ENCODE measurements at regions not wholly inside any gene's neighbourhood (a gene's known extent, or its start where the extent isn't known, plus 50 kb on each side); places are given as distances from the start of the nearest gene placed in this dataset.

DNA sequence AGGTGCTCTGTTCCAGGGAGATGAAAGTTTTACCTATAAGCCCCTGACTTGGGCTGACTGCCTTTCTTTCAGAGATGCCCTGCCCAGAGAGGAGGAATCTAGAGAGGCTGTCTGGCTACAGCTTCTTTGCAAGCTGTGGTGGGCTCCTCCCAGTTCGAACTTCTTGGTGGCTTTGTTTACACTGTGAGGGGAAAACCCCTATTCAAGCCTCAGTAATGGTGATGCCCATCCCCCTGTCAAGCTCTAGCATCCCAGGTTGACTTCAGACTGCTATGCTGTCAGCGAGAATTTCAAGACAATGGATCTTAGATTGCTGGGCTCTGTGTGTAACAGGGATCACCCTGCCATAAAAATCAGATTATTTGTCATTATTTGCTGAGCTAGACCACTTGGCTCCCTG, 377.6 kb downstream of the FLRT2 start:
- TF ChIP-seq, protein P1, sequence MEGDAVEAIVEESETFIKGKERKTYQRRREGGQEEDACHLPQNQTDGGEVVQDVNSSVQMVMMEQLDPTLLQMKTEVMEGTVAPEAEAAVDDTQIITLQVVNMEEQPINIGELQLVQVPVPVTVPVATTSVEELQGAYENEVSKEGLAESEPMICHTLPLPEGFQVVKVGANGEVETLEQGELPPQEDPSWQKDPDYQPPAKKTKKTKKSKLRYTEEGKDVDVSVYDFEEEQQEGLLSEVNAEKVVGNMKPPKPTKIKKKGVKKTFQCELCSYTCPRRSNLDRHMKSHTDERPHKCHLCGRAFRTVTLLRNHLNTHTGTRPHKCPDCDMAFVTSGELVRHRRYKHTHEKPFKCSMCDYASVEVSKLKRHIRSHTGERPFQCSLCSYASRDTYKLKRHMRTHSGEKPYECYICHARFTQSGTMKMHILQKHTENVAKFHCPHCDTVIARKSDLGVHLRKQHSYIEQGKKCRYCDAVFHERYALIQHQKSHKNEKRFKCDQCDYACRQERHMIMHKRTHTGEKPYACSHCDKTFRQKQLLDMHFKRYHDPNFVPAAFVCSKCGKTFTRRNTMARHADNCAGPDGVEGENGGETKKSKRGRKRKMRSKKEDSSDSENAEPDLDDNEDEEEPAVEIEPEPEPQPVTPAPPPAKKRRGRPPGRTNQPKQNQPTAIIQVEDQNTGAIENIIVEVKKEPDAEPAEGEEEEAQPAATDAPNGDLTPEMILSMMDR (IDR thresholded peaks at IDR 0.05; ENCODE audit: unreplicated experiment): no peak
- no peaks in the 10 kb centered on the region for H3K27me3 Mint-ChIP-seq
- H3K4me1 Mint-ChIP-seq (ENCODE audit: low read depth): no peaks in the 10 kb centered on the region
- DNase-seq (ENCODE audit: low spot score, unreplicated experiment): no peak
- H3K9me3 Mint-ChIP-seq (ENCODE audit: low read depth): peaks cover 5% of the 10 kb centered on the region
- H3K27ac Mint-ChIP-seq: no peak overlapping the region
- no peaks in the 10 kb centered on the region for H3K36me3 Mint-ChIP-seq (ENCODE audit: insufficient read depth)
- no peak overlapping the region for H3K4me3 Mint-ChIP-seq (ENCODE audit: low read depth)

DNA sequence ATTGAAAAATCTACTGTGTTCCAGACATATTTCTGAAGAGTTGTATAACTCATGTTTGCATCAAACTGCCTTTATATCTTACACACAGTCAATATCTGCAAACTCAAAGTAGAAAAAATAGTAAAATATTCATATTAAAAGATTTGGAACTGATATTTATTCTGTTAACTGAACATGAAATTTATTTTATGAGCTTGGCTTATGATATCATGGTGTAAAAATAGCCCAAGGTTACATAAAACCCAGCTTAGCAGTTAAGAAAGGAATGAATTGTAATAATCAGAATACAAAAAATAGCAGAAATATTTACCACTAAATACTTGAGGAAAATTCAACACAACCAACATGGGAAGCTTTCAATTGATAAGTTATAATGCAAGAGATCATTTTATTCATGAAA, 367.9 kb downstream of the FLRT2 start:
- no peaks in the 10 kb centered on the region for H3K27me3 Mint-ChIP-seq
- no peak overlapping the region for H3K4me3 Mint-ChIP-seq (ENCODE audit: low read depth)
- no peak for DNase-seq (ENCODE audit: low spot score, unreplicated experiment)
- no peaks in the 10 kb centered on the region for H3K36me3 Mint-ChIP-seq (ENCODE audit: insufficient read depth)
- no peaks in the 10 kb centered on the region for H3K9me3 Mint-ChIP-seq (ENCODE audit: low read depth)
- no peaks in the 10 kb centered on the region for H3K4me1 Mint-ChIP-seq (ENCODE audit: low read depth)
- no peak overlapping the region for H3K27ac Mint-ChIP-seq
- TF ChIP-seq, protein P1 (IDR thresholded peaks at IDR 0.05; ENCODE audit: unreplicated experiment): no peak

DNA sequence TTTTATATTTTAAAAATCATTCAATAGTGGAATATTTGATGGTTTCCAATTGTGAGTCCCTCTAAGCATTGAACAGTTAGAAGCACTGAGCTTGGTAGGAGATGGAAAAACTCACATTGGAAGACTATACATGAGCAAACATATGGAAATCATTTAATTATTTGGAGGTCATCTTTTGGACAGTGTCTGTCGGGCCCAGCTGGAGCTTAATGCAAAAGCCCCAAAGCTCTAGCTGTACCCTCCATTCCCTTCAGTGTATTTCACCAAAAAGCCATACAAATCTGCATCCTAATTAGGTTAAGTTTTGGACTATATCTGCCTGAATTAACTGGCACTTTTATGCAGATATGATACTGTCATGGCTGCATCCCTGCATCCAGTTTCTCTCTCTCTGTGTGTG, 365.7 kb downstream of the FLRT2 start:
- Mint-ChIP-seq H3K4me1 (ENCODE audit: low read depth) (no peaks in the 10 kb centered on the region), H3K4me3 (ENCODE audit: low read depth) (no peak overlapping the region), H3K27ac (no peak overlapping the region), H3K27me3 (no peaks in the 10 kb centered on the region), H3K36me3 (ENCODE audit: insufficient read depth) (no peaks in the 10 kb centered on the region), H3K9me3 (ENCODE audit: low read depth) (no peaks in the 10 kb centered on the region)
- DNase-seq (ENCODE audit: low spot score, unreplicated experiment): no peak
- TF ChIP-seq, protein P1 (IDR thresholded peaks at IDR 0.05; ENCODE audit: unreplicated experiment): no peak

DNA sequence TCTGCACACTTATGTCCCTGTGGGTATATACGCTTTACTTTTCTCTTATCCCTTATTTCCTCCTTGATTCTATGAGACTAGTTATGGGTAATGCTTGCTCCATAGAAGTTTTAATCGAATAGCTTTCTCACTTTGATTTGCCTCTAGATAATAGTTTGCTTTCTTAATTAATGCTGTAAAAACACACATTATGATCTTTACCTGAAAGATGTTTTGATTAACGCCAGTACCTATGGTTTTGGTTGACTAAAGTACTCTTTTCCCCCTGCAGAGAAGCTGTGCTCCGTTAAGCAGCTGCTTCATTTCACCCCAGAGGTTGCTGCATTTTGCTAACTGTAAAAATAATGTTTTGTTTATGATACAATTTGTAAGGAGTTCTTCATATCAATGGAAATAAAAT, 362.3 kb downstream of the FLRT2 start:
- Mint-ChIP-seq H3K9me3 (ENCODE audit: low read depth) (no peaks in the 10 kb centered on the region), H3K27ac (no peak overlapping the region), H3K36me3 (ENCODE audit: insufficient read depth) (no peaks in the 10 kb centered on the region), H3K27me3 (no peaks in the 10 kb centered on the region), H3K4me1 (ENCODE audit: low read depth) (no peaks in the 10 kb centered on the region), H3K4me3 (ENCODE audit: low read depth) (no peak overlapping the region)
- TF ChIP-seq, protein P1 (IDR thresholded peaks at IDR 0.05; ENCODE audit: unreplicated experiment): no peak
- no peak for DNase-seq (ENCODE audit: low spot score, unreplicated experiment)

DNA sequence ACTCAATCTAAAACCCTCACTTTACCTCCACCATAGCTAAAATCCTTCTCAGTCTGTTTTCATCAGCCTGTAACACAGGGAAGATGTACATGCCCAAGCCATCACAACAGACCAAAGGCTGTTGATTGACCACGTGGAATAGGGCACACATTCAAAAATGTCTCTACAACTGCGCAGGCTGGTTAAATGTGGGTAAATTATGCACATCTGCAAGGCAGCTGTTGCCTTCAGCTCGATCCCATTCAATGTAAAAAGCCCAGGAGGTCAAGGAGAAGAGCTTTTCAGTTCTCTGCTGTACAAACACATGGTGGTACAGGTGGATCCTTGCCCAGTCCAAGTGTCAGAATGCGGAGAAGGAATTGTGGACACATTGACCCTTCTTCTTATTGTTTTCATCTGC, 354.0 kb downstream of the FLRT2 start:
- peaks cover 3% of the 10 kb centered on the region for H3K9me3 Mint-ChIP-seq (ENCODE audit: low read depth)
- no peak overlapping the region for H3K27ac Mint-ChIP-seq
- no peaks in the 10 kb centered on the region for H3K27me3 Mint-ChIP-seq
- H3K4me3 Mint-ChIP-seq (ENCODE audit: low read depth): no peak overlapping the region
- no peak for DNase-seq (ENCODE audit: low spot score, unreplicated experiment)
- TF ChIP-seq, protein P1 (IDR thresholded peaks at IDR 0.05; ENCODE audit: unreplicated experiment): no peak
- no peaks in the 10 kb centered on the region for H3K4me1 Mint-ChIP-seq (ENCODE audit: low read depth)
- H3K36me3 Mint-ChIP-seq (ENCODE audit: insufficient read depth): no peaks in the 10 kb centered on the region
